Tibial nerve (tissue), 4 donors: ENCODE measurements at regions not wholly inside any gene's neighbourhood (a gene's known extent, or its start where the extent isn't known, plus 50 kb on each side); places are given as distances from the start of the nearest gene placed in this dataset.

Experiments
- EP300 ChIP-seq, 2 donors: sonication (generic); formaldehyde crosslinking; IDR thresholded peaks; one replicate each; pipeline ENCODE4 v1.6.1; 2017; ENCODE audit warnings: antibody characterized with exemption in 2 of 2, mild to moderate bottlenecking in 1 of 2
- TF ChIP-seq, protein P1 (sequence below), 5 experiments: fragments of 200-600 bp in 3 of 5; fragments of 450-650 bp in 2 of 5; sonication (generic) in 3 of 5; IDR thresholded peaks; one replicate each; pipeline ENCODE4 v1.5.1; 2016 to 2019; ENCODE audit warnings: antibody characterized with exemption in 5 of 5, mild to moderate bottlenecking in 3 of 5, moderate library complexity in 2 of 5

GRCh38 chr3:166265153-166265552 lies 427.9 kb upstream of the BCHE start:
- TF ChIP-seq, protein P1, sequence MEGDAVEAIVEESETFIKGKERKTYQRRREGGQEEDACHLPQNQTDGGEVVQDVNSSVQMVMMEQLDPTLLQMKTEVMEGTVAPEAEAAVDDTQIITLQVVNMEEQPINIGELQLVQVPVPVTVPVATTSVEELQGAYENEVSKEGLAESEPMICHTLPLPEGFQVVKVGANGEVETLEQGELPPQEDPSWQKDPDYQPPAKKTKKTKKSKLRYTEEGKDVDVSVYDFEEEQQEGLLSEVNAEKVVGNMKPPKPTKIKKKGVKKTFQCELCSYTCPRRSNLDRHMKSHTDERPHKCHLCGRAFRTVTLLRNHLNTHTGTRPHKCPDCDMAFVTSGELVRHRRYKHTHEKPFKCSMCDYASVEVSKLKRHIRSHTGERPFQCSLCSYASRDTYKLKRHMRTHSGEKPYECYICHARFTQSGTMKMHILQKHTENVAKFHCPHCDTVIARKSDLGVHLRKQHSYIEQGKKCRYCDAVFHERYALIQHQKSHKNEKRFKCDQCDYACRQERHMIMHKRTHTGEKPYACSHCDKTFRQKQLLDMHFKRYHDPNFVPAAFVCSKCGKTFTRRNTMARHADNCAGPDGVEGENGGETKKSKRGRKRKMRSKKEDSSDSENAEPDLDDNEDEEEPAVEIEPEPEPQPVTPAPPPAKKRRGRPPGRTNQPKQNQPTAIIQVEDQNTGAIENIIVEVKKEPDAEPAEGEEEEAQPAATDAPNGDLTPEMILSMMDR (IDR thresholded peaks at IDR 0.05) = no peak
- no peak for TF ChIP-seq EP300 (IDR thresholded peaks at IDR 0.05)
